HepG2 (cell line): ENCODE measurements at regions not wholly inside any gene's neighbourhood (a gene's known extent, or its start where the extent isn't known, plus 50 kb on each side); places are given as distances from the start of the nearest gene placed in this dataset.

Source experiments
- ATF6 ChIP-seq: sonication (generic); formaldehyde crosslinking; conservative IDR thresholded peaks from 2 replicates; pipeline ENCODE4 v1.4.0; 2020; ENCODE audit warnings: missing genetic modification reagents
- DPF2 ChIP-seq: sonication (generic); formaldehyde crosslinking; IDR thresholded peaks from 2 replicates; pipeline ENCODE4 v1.4.0; 2020; ENCODE audit warnings: mild to moderate bottlenecking, low read depth, missing genetic modification reagents, borderline replicate concordance
- ESRRA ChIP-seq: sonication (generic); formaldehyde crosslinking; IDR thresholded peaks from 2 replicates; pipeline ENCODE4 v1.5.1; 2020; ENCODE audit warnings: mild to moderate bottlenecking, low read depth, missing genetic modification reagents
- FOXK1 ChIP-seq: sonication (generic); formaldehyde crosslinking; IDR thresholded peaks from 2 replicates; pipeline ENCODE4 v1.4.0; 2020; ENCODE audit warnings: low read depth, missing genetic modification reagents, borderline replicate concordance
- HBP1 ChIP-seq: IDR thresholded peaks from 2 replicates; pipeline ENCODE4 v1.6.1; 2016; ENCODE audit warnings: low read depth, control low read depth
- HCFC1 ChIP-seq: fragments of 150-350 bp; IDR thresholded peaks from 2 replicates; pipeline ENCODE4 v1.6.1; 2014; ENCODE audit warnings: low read depth, low read length
- HHEX ChIP-seq: IDR thresholded peaks from 2 replicates; pipeline ENCODE4 v1.6.1; 2016; ENCODE audit warnings: control low read depth
- IRF2 ChIP-seq: IDR thresholded peaks from 2 replicates; pipeline ENCODE4 v1.6.1; 2018; ENCODE audit warnings: missing genetic modification reagents, missing compliant biosample characterization
- JUNB ChIP-seq: sonication (generic); formaldehyde crosslinking; IDR thresholded peaks from 2 replicates; pipeline ENCODE4 v1.8.0; 2022; ENCODE audit warnings: missing genetic modification reagents, mild to moderate bottlenecking, borderline replicate concordance
- MEIS2 ChIP-seq: sonication (generic); formaldehyde crosslinking; IDR thresholded peaks from 2 replicates; pipeline ENCODE4 v1.9.0; 2021; ENCODE audit warnings: mild to moderate bottlenecking, missing genetic modification reagents
- MTF1 ChIP-seq: sonication (generic); formaldehyde crosslinking; IDR thresholded peaks from 2 replicates; pipeline ENCODE4 v1.5.0; 2020; ENCODE audit warnings: missing genetic modification reagents
- POGK ChIP-seq: sonication (generic); formaldehyde crosslinking; conservative IDR thresholded peaks from 2 replicates; pipeline ENCODE4 v1.8.0; 2022; ENCODE audit warnings: mild to moderate bottlenecking, moderate library complexity, missing genetic modification reagents
- SATB2 ChIP-seq: sonication (generic); formaldehyde crosslinking; IDR thresholded peaks from 2 replicates; pipeline ENCODE4 v1.5.0; 2020; ENCODE audit warnings: missing genetic modification reagents
- THAP7 ChIP-seq: sonication (generic); formaldehyde crosslinking; IDR thresholded peaks from 2 replicates; pipeline ENCODE4 v1.8.1; 2023; ENCODE audit warnings: mild to moderate bottlenecking, missing genetic modification reagents
- ZBTB34 ChIP-seq: sonication (generic); formaldehyde crosslinking; IDR thresholded peaks from 2 replicates; pipeline ENCODE4 v1.8.0; 2022; ENCODE audit warnings: mild to moderate bottlenecking, missing genetic modification reagents
- ZNF275 ChIP-seq: sonication (generic); formaldehyde crosslinking; IDR thresholded peaks from 2 replicates; pipeline ENCODE4 v1.8.0; 2022; ENCODE audit warnings: missing genetic modification reagents, mild to moderate bottlenecking, inconsistent platforms, borderline replicate concordance
- ZNF367 ChIP-seq: sonication (generic); formaldehyde crosslinking; IDR thresholded peaks from 2 replicates; pipeline ENCODE4 v1.4.0; 2020; ENCODE audit warnings: missing genetic modification reagents, borderline replicate concordance
- ZNF543 ChIP-seq: sonication (generic); formaldehyde crosslinking; IDR thresholded peaks from 2 replicates; pipeline ENCODE4 v1.4.0; 2020; ENCODE audit warnings: mild to moderate bottlenecking, missing genetic modification reagents
- ZNF552 ChIP-seq: sonication (generic); formaldehyde crosslinking; IDR thresholded peaks from 2 replicates; pipeline ENCODE4 v1.9.0; 2022; ENCODE audit warnings: missing genetic modification reagents, mild to moderate bottlenecking, borderline replicate concordance
- ZNF639 ChIP-seq: conservative IDR thresholded peaks from 2 replicates; pipeline ENCODE4 v1.6.1; 2018; ENCODE audit warnings: missing genetic modification reagents

- TF ChIP-seq ZBTB34 (peak; percentile 95), ZNF367 (CRISPR knock-in tag) (no peak), ZNF639 (CRISPR knock-in tag) (no peak), ZNF543 (CRISPR knock-in tag) (peak; percentile 36; the same call in 1 of the 2 replicates), THAP7 (CRISPR knock-in tag) (no peak), HCFC1 (no peak), HBP1 (CRISPR knock-in tag) (no peak; the same call in 1 of the 2 replicates), ATF6 (no peak), HHEX (CRISPR knock-in tag) (peak; percentile 65; the same call in 1 of the 2 replicates), ZNF275 (no peak), SATB2 (CRISPR knock-in tag) (0 out of 2 replicates have a peak, but pooled peaks have one; percentile 17), DPF2 (CRISPR knock-in tag) (peak; percentile 98), ZNF552 (no peak), MTF1 (CRISPR knock-in tag) (no peak), ESRRA (CRISPR knock-in tag) (peak; percentile 77; the same call in 1 of the 2 replicates), JUNB (peak; percentile 99), IRF2 (CRISPR knock-in tag) (peak; percentile 95), POGK (CRISPR knock-in tag) (peak; percentile 53; the same call in 1 of the 2 replicates), FOXK1 (CRISPR knock-in tag) (peak; percentile 90), MEIS2 (CRISPR knock-in tag) (peak; percentile 97)
Measured at GRCh38 chr1:88175631-88176226, 508.3 kb upstream of the PKN2 start (continued).
